Breast epithelium (tissue), 3 donors: ENCODE measurements at regions not wholly inside any gene's neighbourhood (a gene's known extent, or its start where the extent isn't known, plus 50 kb on each side); places are given as distances from the start of the nearest gene placed in this dataset.

ENCODE experiments used
- CTCF ChIP-seq, 3 donors: fragments of 450-650 bp; IDR thresholded peaks; one replicate each; pipeline ENCODE4 v1.5.1; 2016 to 2017; ENCODE audit warnings: antibody characterized with exemption in 3 of 3, mild to moderate bottlenecking in 3 of 3, moderate library complexity in 3 of 3
- POLR2A ChIP-seq: fragments of 450-650 bp; IDR thresholded peaks from one replicate; pipeline ENCODE4 v1.6.1; 2016; ENCODE audit warnings: antibody characterized with exemption, mild to moderate bottlenecking, moderate library complexity
- POLR2AphosphoS5 ChIP-seq, 3 donors: sonication (generic); formaldehyde crosslinking; IDR thresholded peaks; one replicate each; pipeline ENCODE4 v1.6.1; 2017; ENCODE audit warnings: antibody characterized with exemption in 3 of 3

GRCh38 chr18:29234751-29235150, 1057.8 kb upstream of the CDH2 start:
- TF ChIP-seq CTCF (IDR thresholded peaks at IDR 0.05): no peak
- TF ChIP-seq POLR2A: no peak
- TF ChIP-seq POLR2AphosphoS5 (IDR thresholded peaks at IDR 0.05): no peak
